HG03039 (cell line): ENCODE measurements at regions not wholly inside any gene's neighbourhood (a gene's known extent, or its start where the extent isn't known, plus 50 kb on each side); places are given as distances from the start of the nearest gene placed in this dataset.

Source experiments
- ATAC-seq: cut with Tn5 transposase; IDR thresholded peaks from one replicate; pipeline ENCODE4 v1.9.1; 2021; ENCODE audit warnings: mild to moderate bottlenecking, moderate library complexity; ENCODE audit not compliant: unreplicated experiment

- no peak for ATAC-seq
Measured at GRCh38 chr16:47973552-47973951, 182.2 kb downstream of the ABCC12 start.

DNA sequence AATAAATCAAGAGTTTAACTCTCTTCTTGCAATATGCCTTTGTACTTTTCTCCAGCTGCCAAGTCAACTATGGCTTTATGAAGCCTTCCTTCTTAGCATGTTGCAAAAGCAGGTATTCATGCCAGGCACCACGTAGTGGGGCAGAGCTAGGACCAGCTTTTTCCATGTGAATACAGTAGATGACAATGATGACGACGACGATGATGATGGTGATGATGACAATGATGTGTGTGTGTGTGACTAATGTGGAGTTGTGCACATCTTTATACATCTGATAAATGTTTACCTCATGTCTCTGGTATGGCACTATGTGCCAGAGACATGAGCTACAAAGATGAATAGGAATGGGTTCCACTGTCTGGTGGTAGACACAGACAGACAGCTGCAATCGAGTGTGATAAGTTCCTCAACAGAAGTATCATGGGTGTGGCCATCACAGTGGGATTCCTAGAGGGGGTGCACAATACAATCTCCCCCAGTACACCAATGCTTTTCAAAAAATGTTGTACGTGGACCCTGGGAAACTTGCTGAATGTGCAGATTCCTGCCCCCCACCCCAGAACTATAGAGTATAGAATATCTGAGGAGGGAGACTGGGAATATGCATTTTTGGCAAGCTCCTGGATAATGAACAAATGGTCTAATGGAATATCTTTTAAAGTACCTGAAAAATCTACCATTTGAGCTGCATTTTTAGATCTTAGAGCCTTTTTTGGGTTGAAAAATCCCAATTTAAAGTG lies 183.4 kb downstream of the ABCC12 start:
- no peak for ATAC-seq

- no peak for ATAC-seq
Measured at GRCh38 chr16:47971225-47971624, 184.6 kb downstream of the ABCC12 start.

- ATAC-seq, result no peak
Measured at GRCh38 chr16:47970291-47970931, 185.4 kb downstream of the ABCC12 start.

GRCh38 chr16:47967374-47967773 lies 188.4 kb downstream of the ABCC12 start:
- ATAC-seq, result no peak

DNA sequence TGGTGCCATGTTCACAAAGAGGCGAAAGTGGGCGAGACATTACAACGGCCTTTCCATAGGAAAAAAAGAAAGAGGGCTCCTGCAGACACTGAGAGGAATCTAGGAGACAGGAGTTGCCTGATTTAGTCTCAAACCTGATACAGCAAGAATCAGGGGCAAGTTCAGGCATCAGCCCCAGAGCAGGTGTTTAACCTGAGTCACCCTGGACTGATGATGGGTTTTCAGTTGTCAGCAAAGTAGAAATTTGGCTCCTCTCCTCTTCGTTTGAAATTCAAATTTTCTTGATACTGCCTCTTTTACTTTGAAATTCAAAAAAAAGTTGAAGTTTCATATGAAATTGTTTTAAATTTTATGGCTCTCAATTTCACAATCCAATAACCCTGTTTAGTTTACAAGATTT lies 189.5 kb downstream of the ABCC12 start:
- no peak for ATAC-seq

GRCh38 chr16:47965439-47965838 lies 190.4 kb downstream of the ABCC12 start:
- no peak for ATAC-seq

- no peak for ATAC-seq
Measured at GRCh38 chr16:47958726-47959125, 197.1 kb downstream of the ABCC12 start.

GRCh38 chr16:47956916-47957315 lies 198.9 kb downstream of the ABCC12 start:
- ATAC-seq, result no peak

DNA sequence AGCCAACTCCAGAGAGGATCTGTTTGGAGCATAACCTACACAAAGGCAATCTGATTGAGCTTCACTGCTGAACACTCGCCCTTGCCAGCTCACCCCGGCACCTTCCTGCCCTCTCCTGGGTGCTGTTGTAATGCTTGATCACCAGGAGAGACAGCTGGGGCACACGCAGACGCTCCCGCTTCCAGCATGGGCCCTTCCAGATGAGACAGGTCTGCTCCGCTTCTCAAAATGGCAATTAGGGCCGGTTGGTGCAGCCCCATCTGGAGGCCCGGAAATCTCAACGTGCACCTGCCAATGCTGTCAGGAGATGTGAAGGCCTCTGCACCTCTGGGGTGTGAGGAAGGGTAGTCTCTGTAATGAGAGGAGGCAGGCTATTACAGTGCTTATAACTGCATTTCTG lies 206.1 kb downstream of the ABCC12 start:
- ATAC-seq, result no peak

GRCh38 chr16:47949276-47949675 lies 206.5 kb downstream of the ABCC12 start:
- no peak for ATAC-seq

DNA sequence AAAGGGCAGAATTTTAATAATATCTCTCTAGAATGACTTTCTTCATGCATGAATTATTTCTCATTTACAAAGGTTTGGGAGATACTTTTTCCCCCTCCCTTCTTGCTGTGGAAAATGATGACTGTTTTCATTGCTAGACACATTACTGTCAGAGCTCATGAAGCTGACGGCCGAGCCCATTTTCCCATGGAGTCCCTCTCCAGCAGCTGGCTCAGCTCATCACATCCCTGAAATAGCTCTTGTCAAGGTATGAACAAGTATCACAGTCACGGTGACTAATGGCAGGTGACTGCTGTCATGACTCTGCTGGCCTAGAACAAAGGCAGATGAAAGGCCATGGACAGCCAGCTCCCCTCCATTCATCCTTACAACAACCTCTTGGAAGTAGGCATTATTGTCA lies 208.1 kb downstream of the ABCC12 start:
- no peak for ATAC-seq

DNA sequence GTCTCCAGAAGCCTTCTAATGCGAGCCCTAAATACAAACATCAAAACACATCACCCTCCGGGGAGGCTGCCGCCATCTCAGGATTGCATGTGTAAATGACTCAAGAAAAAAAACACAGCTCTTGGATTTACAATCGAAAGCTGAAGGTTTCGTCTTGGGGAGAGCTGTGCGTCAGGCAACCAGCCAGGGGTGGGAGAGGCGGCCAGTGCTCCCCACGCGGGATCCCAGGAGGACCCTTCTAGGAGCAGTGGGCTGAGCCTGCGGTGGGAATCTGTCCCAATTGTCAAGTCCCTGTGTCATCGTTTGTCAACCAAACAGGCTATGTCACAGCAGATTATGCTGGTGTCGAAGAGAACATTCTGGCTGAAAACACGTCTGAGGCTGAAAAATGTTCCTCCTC lies 209.7 kb downstream of the ABCC12 start:
- ATAC-seq, result no peak

DNA sequence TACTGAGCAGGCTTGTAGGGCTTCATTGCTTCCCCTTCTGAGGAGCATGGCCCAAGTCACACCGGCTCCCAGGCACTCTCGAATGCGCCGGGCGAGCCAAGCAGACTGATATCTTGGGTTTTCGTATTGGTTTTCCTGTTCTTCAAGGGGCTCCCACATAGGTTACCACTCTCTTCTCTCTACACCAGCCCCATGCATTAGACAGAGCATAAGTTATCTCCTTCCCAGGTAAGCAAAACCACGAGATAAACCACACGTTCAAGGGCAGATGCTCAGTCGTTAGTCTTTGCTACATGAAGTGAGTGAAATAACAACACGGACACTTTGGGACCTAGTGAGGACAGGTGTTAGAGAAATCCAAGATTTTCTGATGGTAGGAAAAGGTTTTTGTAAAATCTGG lies 211.2 kb downstream of the ABCC12 start:
- ATAC-seq, result no peak

DNA sequence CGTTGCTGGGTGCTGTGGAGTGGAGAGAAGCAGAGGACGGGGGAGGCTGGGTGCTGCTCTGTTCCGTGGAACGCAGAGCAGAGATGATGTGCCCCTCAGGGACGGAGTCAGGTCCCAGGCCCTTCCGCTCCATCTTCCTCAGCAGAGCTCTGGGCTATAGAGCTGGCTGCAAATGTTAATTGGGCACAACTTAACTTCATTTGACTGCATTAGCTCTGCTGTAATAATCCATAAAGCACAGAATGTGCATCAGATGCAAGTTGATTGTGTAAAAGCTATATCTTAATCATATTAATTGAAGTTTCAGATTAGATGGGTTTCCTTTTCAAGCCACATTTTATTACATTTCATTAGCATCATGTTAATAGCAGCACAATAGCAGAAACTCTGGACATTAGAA lies 212.6 kb downstream of the ABCC12 start:
- ATAC-seq, result no peak

- ATAC-seq, result no peak
Measured at GRCh38 chr16:47940466-47940865, 215.3 kb downstream of the ABCC12 start.

DNA sequence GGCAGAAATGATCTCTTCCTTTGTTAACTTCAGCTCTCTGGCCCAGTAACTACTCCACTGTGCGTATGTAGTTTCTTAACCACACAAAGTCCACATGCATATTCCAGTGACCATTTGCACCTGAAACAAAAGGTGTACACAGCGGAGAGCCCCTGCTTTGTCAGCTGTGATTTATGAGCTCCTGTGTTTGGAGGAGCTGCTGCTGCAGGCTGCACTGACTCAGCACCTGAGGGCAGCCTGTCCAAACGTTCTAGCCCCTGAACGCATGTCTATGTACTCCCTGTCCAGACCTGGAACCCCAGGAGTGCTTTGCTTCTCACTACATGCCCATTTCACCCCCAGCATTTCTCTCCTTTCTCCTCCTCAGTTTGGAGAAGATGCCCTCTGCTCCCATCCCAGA lies 216.1 kb downstream of the ABCC12 start:
- no peak for ATAC-seq

DNA sequence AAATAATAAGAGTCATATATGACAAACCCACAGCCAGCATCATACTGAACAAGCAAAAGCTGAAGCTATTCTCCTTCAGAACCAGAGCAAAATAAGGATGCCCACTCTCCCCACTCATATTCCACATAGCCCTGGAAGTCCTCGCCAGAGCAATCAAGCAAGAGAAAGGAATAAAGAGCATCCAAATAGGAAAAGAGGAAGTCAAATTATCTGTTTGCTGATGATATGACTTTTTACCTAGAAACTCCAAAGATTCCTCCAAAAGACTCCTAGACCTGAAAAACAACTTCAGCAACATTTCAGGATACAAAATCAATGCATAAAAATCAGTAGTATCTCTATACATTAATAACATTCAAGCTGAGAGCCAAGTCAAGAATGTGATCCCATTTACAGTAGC lies 217.5 kb downstream of the ABCC12 start:
- no peak for ATAC-seq

DNA sequence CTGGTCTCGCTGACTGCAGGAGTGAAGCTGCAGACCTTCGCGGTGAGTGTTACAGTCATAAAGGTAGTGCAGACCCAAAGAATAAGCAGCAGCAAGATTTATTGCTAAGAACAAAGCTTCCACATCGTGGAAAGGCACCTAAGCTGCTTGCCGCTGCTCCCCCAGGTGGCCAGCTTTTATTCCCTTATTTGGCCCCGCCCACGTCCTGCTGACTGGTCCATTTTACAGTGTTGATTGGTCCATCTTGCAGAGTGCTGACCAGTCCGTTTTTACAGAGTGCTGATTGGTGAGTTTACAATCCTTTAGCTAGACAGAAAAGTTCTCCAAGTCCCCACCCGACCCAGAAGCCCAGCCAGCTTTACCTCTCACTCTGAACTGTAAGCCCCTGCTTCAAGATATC lies 227.8 kb downstream of the ABCC12 start:
- ATAC-seq, result no peak

- no peak for ATAC-seq
Measured at GRCh38 chr16:47927330-47927729, 228.5 kb downstream of the ABCC12 start.

- no peak for ATAC-seq
Measured at GRCh38 chr16:47925811-47926460, 229.9 kb downstream of the ABCC12 start.

- ATAC-seq, result no peak
Measured at GRCh38 chr16:47924950-47925349, 230.8 kb downstream of the ABCC12 start.
